HG03354 (cell line): ENCODE measurements at regions not wholly inside any gene's neighbourhood (a gene's known extent, or its start where the extent isn't known, plus 50 kb on each side); places are given as distances from the start of the nearest gene placed in this dataset.
"Not testable (repeated sequence)": the region's sequence is repeated elsewhere in the genome, so short reads cannot be mapped to it uniquely, and the experiment has no call there.

Experiments used
- ATAC-seq: cut with Tn5 transposase; IDR thresholded peaks from one replicate; pipeline ENCODE4 v1.9.1; 2021; ENCODE audit warnings: mild to moderate bottlenecking; ENCODE audit not compliant: unreplicated experiment, poor library complexity, severe bottlenecking

DNA sequence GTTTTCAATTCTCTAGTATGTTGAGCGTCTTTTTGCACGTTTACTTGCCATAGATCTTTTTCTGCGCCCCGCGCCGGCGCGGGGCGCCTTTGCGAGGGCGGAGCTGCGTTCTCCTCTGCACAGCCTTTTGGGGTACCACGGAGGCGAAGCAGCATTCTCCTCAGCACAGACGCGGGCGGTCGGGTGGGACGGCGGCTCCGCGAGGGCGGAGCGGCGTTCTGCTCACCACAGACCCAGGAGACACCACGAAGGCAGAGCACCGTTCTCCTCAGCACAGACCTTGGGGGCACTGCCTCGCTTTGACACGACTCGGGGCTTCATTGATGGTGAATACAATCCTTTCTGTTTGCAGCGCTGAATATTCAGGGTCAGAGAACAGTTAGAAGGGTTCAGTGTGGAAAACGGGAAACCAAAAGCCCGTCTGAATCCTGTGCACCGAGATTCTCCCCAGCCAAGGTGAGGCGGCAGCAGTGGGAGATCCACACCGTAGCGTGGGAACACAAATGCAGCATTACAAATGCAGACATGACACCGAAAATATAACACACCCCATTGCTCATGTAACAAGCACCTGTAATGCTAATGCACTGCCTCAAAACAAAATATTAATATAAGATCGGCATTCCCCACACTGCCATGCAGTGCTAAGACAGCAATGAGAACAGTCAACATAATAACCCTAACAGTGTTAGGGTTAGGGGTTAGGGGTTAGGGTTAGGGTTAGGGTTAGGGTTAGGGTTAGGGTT, 190.7 kb upstream of the VIPR2 start:
- not testable (repeated sequence) for ATAC-seq

DNA sequence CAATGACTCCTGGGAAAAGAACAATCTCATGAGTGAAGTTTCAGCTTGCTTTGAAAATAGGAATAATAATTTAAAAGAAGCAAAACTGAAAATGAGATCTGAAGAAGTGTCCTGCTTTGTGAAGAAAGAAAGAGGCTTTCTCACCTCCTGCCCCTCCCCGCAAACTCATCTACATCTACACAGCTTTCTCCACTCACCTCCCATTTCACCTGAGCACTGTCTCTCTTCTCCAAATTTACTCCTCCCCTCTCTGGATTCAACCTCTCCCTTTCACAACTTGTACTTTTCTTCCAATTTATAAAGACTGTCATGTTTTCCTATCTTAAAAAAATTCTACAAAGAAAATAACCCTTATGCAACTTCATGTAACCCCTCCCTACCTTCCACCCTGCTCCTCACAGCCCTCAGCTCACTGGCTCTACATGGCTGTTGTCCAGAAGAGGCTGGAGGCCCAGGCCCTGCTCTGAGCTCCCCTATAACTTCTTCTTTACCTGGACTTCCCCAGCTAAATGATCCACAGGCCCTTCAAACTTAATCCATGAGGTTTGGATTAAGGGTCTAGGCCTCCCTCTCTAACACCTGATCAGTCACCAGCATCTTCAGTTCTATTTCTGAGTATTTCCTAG, 188.3 kb upstream of the VIPR2 start:
- not testable (repeated sequence) for ATAC-seq

DNA sequence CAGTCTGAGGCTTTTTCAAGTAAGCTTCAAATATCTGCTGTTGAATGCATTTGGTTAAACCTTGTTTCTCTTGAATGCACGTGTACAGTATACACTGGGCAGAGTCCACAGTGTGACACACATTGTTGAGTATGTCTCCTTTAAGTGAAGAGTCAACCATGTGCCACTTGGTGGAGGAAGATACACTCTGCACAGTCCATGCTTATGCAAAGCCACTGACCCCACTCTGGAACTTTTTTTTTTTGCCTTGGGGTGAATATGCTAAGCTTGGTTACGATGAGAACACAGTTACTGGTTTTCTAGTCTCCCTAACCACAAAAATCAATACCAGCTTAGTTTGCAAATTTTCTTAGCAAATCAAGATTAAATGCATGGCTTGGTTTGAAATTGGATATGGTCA, 186.8 kb upstream of the VIPR2 start:
- ATAC-seq = no peak

GRCh38 chr7:159329818-159330378, 185.2 kb upstream of the VIPR2 start:
- no peak for ATAC-seq

GRCh38 chr7:159328096-159328495, 183.4 kb upstream of the VIPR2 start:
- ATAC-seq = no peak

- no peak for ATAC-seq
Observed at GRCh38 chr7:159323359-159323758, 178.7 kb upstream of the VIPR2 start.

DNA sequence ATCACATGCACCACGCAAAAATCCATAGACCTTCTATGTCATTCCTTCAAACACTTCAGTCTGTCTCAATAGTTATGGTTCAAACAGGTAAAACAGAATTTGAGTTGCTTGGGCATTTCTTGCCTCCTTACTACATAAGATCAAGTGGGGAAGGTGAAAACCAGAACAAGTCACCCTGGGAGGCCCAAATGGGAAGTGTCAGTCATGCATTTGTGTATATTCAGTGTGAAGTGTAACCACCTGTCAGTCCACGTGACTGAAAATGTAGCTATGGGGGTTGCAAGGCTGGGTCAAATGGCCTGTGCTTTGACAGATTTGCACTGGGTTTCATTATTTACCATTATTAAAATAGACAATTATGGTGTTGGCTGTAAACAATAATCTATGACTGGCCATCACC, 176.6 kb upstream of the VIPR2 start:
- ATAC-seq = no peak

DNA sequence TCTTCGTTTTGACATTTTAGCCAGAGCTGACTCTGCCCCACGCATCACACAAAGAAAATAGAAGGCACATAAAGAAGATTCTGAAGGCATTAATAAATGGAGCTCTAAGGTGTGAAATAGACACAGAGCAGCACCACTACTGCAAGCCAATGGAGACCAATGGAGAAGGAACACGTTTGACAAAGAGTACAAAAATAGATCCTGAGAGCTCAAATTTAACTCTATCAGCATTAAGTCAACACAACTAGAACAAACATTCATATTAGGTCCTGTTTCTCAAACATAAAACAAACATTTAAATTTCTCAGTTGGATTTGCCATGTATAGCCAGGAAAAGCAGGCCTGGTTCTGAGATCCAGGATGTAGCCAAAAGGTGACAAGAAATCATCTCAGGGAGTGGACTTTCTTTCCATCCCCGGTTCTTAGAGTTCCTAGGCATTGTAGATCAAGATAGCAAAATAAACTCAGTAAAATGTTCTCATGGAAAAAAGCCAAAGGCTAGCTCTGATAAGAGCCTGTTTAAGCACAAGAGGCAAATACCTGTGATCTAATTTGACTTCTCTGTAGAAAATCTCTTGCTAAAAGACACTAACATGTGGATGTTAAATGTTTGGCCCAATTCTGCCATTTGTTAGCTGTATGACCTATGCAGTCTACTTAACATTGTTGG, 174.2 kb upstream of the VIPR2 start:
- ATAC-seq = no peak

DNA sequence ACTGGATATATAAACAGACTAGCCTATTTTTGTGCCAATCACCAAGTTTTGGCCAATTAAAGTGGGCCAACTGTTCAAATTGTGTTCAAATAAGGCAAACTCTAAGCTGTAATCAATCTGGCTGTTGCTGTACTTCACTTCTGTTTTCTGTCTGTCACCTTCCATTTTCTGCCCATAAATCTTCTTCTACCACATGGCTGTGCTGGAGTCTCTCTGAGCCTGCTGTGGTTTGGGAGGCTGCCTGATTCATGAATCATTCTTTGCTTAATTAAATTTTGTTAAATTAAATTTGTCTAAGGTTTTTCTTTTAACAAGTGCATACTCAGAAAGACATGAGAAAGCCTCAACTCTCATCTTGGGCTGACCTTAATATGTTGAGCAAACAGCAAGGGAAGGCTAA, 172.6 kb upstream of the VIPR2 start:
- ATAC-seq = no peak

DNA sequence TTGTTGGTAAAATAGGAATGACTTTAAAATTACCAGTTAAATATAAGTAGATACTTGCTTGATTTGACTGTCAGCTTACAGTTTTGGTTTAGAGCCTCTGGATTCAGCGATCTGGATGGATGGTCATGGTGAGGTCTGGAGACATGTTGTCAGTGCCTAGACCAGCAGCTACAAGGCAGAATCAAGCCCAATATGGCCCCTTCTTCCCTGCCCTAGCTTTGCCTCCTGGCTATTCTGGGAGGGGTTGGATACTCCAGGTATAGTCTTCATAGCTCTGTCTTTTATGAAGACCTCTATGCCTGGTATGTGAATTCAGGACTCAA, 166.5 kb upstream of the VIPR2 start:
- no peak for ATAC-seq

DNA sequence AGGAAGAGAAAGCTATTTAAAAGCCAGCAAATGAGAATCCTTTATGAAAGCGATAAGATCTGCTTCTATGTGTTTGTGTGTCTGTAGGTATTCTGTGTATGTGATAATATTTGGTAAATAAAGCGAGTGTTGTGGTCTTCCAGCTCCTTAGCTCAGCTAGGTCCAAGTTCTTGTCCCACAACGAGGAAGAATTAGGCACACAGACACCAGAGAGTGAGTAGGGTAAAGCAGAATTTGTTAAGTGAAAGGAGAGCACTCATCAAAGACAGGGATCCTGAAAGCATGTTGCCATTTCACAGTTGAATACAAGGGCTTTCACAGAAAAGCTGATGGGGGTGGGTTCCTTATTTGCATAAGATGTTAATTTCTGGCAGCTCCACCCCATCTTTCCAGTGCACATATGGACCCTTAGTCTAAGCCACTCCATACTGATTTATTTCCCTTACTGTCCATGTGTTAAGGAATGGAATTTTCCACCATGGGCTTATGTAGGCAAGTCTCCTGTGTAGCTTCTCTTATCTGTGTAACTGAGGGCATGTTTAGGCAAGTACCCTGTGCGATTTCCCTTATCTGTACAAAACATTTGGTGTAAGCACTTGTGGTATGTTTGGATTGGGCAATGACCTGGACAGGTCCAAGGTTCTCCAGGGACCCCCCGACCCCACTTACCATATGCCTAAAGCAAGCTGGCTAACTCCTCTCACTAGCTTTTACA, 165.9 kb upstream of the VIPR2 start:
- ATAC-seq = no peak

GRCh38 chr7:159309214-159309613, 164.5 kb upstream of the VIPR2 start:
- not testable (repeated sequence) for ATAC-seq

DNA sequence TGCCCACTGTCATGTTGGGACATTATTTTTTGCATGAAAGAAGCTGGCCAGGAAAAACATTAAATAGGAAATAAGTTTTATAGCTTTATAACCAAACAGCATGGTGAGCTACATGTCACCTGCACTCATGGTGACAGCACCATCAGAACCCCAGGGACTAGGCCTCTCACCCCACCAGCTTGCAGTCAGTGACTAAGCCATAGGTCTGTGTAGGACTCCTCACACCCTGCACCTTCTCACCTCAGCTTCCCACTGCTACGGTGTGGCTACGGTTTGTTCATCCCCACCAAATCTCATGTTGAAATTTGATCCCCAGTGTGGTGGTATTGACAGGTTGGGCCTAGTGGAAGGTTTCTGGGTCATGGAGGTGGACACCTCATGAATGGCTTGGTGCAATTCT, 161.3 kb upstream of the VIPR2 start:
- ATAC-seq = no peak

DNA sequence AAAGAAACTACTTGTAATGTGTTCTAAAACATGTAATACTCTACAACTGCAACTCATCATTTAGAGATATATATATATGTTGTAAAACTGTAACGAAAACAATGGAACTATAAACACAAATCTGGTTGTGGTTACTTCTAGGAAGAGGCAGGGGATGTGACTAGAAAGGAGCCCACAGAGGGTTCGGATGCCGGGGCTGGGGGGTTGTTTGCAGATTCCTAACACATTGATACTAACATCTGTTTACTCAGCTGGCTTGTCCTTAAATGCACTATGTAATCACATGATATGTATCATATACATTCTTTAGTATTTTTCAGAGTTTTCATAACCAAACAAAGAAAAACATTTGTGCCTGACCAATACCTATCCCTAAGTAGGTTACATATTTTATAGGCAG, 160.5 kb upstream of the VIPR2 start:
- not testable (repeated sequence) for ATAC-seq

GRCh38 chr7:159303510-159303909, 158.8 kb upstream of the VIPR2 start:
- ATAC-seq = not testable (repeated sequence)

GRCh38 chr7:159296093-159296681, 151.5 kb upstream of the VIPR2 start:
- no peak for ATAC-seq

- ATAC-seq = not testable (repeated sequence)
Observed at GRCh38 chr7:159286487-159286886, 141.8 kb upstream of the VIPR2 start.

GRCh38 chr7:159281573-159281972, 136.9 kb upstream of the VIPR2 start:
- ATAC-seq = no peak

DNA sequence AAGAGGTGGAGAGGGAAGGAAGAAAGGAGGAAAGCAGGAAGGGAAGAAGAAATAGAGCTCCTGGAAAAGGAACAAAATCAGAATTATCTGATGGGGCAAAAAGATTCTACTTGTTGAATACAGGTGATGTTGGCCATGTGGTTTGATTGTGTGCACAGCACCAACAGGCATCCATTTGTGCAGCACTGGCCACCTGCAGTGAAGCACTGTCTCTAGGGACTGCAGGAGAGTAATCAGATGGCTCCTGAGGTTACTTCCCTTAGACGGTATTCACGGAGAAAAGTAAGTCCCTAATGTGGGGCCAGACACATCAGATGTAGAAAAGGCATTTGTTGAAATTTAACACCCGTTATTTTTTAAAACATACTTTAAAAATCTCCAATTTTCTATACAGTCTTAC, 135.3 kb upstream of the VIPR2 start:
- no peak for ATAC-seq

GRCh38 chr7:159272739-159273138, 128.1 kb upstream of the VIPR2 start:
- ATAC-seq = no peak
